ENCODE measurements at regions not wholly inside any gene's neighbourhood (a gene's known extent, or its start where the extent isn't known, plus 50 kb on each side); places are given as distances from the start of the nearest gene placed in this dataset.

GRCh38 chrX:10726647-10727046 lies 106.3 kb upstream of the MID1 start:
- Histone ChIP-seq H3K27me3 (no peaks in the 10 kb centered on the region), H3K9me3 (no peaks in the 10 kb centered on the region), H3K4me1 (no peaks in the 10 kb centered on the region), H3K36me3 (no peaks in the 10 kb centered on the region), H3K4me3 (no peak overlapping the region), H3K27ac (no peak overlapping the region)
- 52% methylated on average over 3 of the region's 3 CpGs for WGBS
- TF ChIP-seq EP300 (IDR thresholded peaks at IDR 0.05) (no peak), POLR2A (IDR thresholded peaks at IDR 0.05) (no peak), POLR2AphosphoS5 (IDR thresholded peaks at IDR 0.05) (no peak), CTCF (IDR thresholded peaks at IDR 0.05) (no peak)
- no peak for DNase-seq (ENCODE audit: low spot score in 2 of 2)

- Histone ChIP-seq H3K4me3 (no peak overlapping the region), H3K36me3 (no peaks in the 10 kb centered on the region), H3K27ac (no peak overlapping the region), H3K4me1 (no peaks in the 10 kb centered on the region), H3K9me3 (no peaks in the 10 kb centered on the region), H3K27me3 (no peaks in the 10 kb centered on the region)
- no peak for DNase-seq (ENCODE audit: low spot score in 2 of 2)
- WGBS, result 71% methylated on average over 12 of the region's 12 CpGs
- no peak for TF ChIP-seq EP300 (IDR thresholded peaks at IDR 0.05)
- no peak for TF ChIP-seq POLR2AphosphoS5 (IDR thresholded peaks at IDR 0.05)
- no peak for TF ChIP-seq POLR2A (IDR thresholded peaks at IDR 0.05)
- no peak for TF ChIP-seq CTCF (IDR thresholded peaks at IDR 0.05)
Measured at GRCh38 chrX:10728806-10729389, 108.5 kb upstream of the MID1 start.

- Histone ChIP-seq H3K36me3 (no peaks in the 10 kb centered on the region), H3K27me3 (no peaks in the 10 kb centered on the region), H3K4me3 (no peak overlapping the region), H3K4me1 (no peaks in the 10 kb centered on the region), H3K27ac (no peak overlapping the region), H3K9me3 (no peaks in the 10 kb centered on the region)
- no peak for TF ChIP-seq POLR2AphosphoS5 (IDR thresholded peaks at IDR 0.05)
- TF ChIP-seq POLR2A (IDR thresholded peaks at IDR 0.05), result no peak
- TF ChIP-seq EP300 (IDR thresholded peaks at IDR 0.05), result no peak
- no peak for TF ChIP-seq CTCF (IDR thresholded peaks at IDR 0.05)
- WGBS, result 27% methylated on average over 1 of the region's 1 CpG
- DNase-seq (ENCODE audit: low spot score in 2 of 2), result no peak
Measured at GRCh38 chrX:10739426-10739825, 119.0 kb upstream of the MID1 start.

- Histone ChIP-seq H3K4me3 (no peak overlapping the region), H3K4me1 (no peaks in the 10 kb centered on the region), H3K27ac (no peak overlapping the region), H3K36me3 (no peaks in the 10 kb centered on the region), H3K27me3 (no peaks in the 10 kb centered on the region), H3K9me3 (no peaks in the 10 kb centered on the region)
- WGBS, result 44% methylated on average over 3 of the region's 3 CpGs
- TF ChIP-seq CTCF (IDR thresholded peaks at IDR 0.05) (no peak), POLR2AphosphoS5 (IDR thresholded peaks at IDR 0.05) (no peak), EP300 (IDR thresholded peaks at IDR 0.05) (no peak)
- no peak for DNase-seq (ENCODE audit: low spot score in 2 of 2)
Measured at GRCh38 chrX:10741003-10741402, 120.6 kb upstream of the MID1 start.

- Histone ChIP-seq H3K4me1 (no peaks in the 10 kb centered on the region), H3K36me3 (no peaks in the 10 kb centered on the region), H3K27ac (no peak overlapping the region), H3K27me3 (no peaks in the 10 kb centered on the region), H3K9me3 (no peaks in the 10 kb centered on the region), H3K4me3 (no peak overlapping the region)
- 57% methylated on average over 2 of the region's 2 CpGs for WGBS
- DNase-seq (ENCODE audit: low spot score in 2 of 2), result no peak
- TF ChIP-seq CTCF (IDR thresholded peaks at IDR 0.05) (no peak), POLR2AphosphoS5 (IDR thresholded peaks at IDR 0.05) (no peak), EP300 (IDR thresholded peaks at IDR 0.05) (no peak), POLR2A (IDR thresholded peaks at IDR 0.05) (no peak)
Measured at GRCh38 chrX:10741550-10741949, 121.2 kb upstream of the MID1 start.
